Nephron progenitor cell (in vitro differentiated cells): ENCODE measurements at regions not wholly inside any gene's neighbourhood (a gene's known extent, or its start where the extent isn't known, plus 50 kb on each side); places are given as distances from the start of the nearest gene placed in this dataset.
A peak's percentile ranks its signal among the peaks of the same experiment; 100 is the strongest.

Experiments
- DNase-seq: peaks from one replicate; pipeline ENCODE4 v3.0.0; 2021
- H3K27ac Mint-ChIP-seq: 2 replicates; pipeline ENCODE4 v1.8.0; 2021; ENCODE audit warnings: mild to moderate bottlenecking, moderate library complexity, mixed read lengths
- H3K27me3 Mint-ChIP-seq: 2 replicates; pipeline ENCODE4 v1.8.0; 2021; ENCODE audit warnings: mild to moderate bottlenecking, low read depth, mixed read lengths; ENCODE audit not compliant: poor library complexity
- H3K36me3 Mint-ChIP-seq: 2 replicates; pipeline ENCODE4 v1.8.0; 2021; ENCODE audit warnings: low read depth, mixed read lengths
- H3K4me1 Mint-ChIP-seq: 2 replicates; pipeline ENCODE4 v1.8.0; 2021; ENCODE audit warnings: mixed read lengths
- H3K4me3 Mint-ChIP-seq: 2 replicates; pipeline ENCODE4 v1.8.0; 2021; ENCODE audit warnings: mild to moderate bottlenecking, moderate library complexity, mixed read lengths
- H3K9me3 Mint-ChIP-seq: 2 replicates; pipeline ENCODE4 v1.8.0; 2021; ENCODE audit warnings: mild to moderate bottlenecking, moderate library complexity, mixed read lengths
- CTCF ChIP-seq: fragments of 200-600 bp; sonication (generic); IDR thresholded peaks from 2 replicates; pipeline ENCODE4 v1.5.0; 2021; ENCODE audit warnings: antibody characterized with exemption

GRCh38 chr6:167652701-167653095, 174.0 kb upstream of the AFDN start:
- Mint-ChIP-seq H3K4me3 (no peak overlapping the region), H3K27ac (no peak overlapping the region), H3K36me3 (no peaks in the 10 kb centered on the region), H3K27me3 (peaks cover 5% of the 10 kb centered on the region), H3K4me1 (peaks cover 15% of the 10 kb centered on the region), H3K9me3 (no peaks in the 10 kb centered on the region)
- no peak for TF ChIP-seq CTCF
- DNase-seq = no peak

- no peaks in the 10 kb centered on the region for H3K36me3 Mint-ChIP-seq
- H3K9me3 Mint-ChIP-seq = peaks cover 4% of the 10 kb centered on the region
- no peak for DNase-seq
- no peak for TF ChIP-seq CTCF
- H3K27ac Mint-ChIP-seq = peak overlapping the region; percentile 72
- peaks cover 5% of the 10 kb centered on the region for H3K27me3 Mint-ChIP-seq
- no peak overlapping the region for H3K4me3 Mint-ChIP-seq
- H3K4me1 Mint-ChIP-seq = peaks cover 11% of the 10 kb centered on the region
These were observed 173.2 kb upstream of the AFDN start for GRCh38 chr6:167653561-167653960.

DNA sequence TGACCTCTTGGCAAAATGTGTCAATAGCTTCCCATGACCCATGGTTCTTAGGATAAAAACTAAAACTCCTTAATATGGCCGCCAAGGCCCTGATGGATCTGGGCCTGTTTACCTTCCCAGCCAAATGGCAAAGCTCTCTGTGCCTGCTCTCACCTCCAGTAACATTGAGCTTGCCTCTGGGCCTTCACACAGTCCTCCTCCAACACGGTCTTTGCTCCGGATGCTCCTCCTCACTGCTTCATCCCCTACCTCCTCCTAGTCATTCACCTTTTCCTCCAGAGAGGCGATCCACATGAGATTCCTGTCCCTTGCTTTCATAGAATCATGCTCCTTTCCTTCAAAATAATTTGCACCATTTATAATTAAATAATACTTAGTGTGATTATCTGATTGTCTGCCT, 172.3 kb upstream of the AFDN start:
- DNase-seq = no peak
- TF ChIP-seq CTCF = no peak
- Mint-ChIP-seq H3K36me3 (no peaks in the 10 kb centered on the region), H3K9me3 (peaks cover 4% of the 10 kb centered on the region), H3K4me3 (no peak overlapping the region), H3K27me3 (peaks cover 5% of the 10 kb centered on the region), H3K27ac (no peak overlapping the region), H3K4me1 (peaks cover 11% of the 10 kb centered on the region)

- Mint-ChIP-seq H3K27ac (no peak overlapping the region), H3K9me3 (peaks cover 4% of the 10 kb centered on the region), H3K27me3 (peaks cover 5% of the 10 kb centered on the region), H3K36me3 (no peaks in the 10 kb centered on the region), H3K4me3 (no peak overlapping the region), H3K4me1 (peaks cover 12% of the 10 kb centered on the region)
- no peak for TF ChIP-seq CTCF
- no peak for DNase-seq
These were observed 171.4 kb upstream of the AFDN start for GRCh38 chr6:167655174-167655821.

DNA sequence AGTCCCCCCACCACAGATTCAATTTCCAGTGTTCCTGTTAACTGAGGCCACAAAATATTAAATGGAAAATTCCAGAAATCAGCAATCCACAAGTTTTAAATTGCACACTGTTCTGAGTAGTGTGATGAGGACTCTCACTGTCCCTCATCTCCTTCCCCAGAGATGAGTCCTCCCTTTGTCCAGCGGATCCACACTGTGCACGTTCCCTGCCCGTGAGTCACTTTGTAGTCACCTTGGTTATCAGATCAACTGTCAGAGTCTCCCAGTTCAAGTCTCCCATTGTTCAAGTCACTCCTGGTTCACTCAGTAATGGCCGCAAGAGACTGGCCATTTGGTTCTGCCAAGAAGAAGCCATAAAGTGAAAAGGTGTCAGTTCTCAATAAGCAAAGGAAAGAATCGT, 168.6 kb upstream of the AFDN start:
- no peak for DNase-seq
- peak overlapping the region; percentile 31 for H3K27ac Mint-ChIP-seq
- no peak for TF ChIP-seq CTCF
- H3K4me1 Mint-ChIP-seq = peaks cover 35% of the 10 kb centered on the region
- H3K27me3 Mint-ChIP-seq = peaks cover 5% of the 10 kb centered on the region
- H3K9me3 Mint-ChIP-seq = peaks cover 4% of the 10 kb centered on the region
- H3K36me3 Mint-ChIP-seq = no peaks in the 10 kb centered on the region
- no peak overlapping the region for H3K4me3 Mint-ChIP-seq

DNA sequence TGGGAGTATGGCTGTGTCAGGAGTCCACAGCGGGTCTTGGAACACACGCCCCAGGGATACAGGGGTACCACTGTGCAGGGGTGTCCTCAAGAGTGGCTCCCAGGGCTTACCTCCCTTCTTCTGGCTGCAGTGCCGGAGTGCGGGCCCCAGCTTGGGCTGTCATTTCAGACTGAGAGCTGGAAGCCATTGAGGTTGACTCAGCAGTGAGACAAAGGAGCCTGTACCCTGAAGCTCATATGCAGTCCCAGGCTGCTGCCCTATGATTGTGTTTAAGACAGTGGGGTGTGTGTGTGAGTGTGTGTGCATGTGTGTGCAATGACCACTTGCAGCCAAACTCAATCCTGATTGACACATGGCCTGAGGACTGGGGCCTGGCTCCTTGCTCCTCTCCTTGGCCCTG, 167.7 kb upstream of the AFDN start:
- Mint-ChIP-seq H3K27ac (no peak overlapping the region), H3K4me3 (no peak overlapping the region)
- no peak for TF ChIP-seq CTCF

More for the DNA sequence above, 167.7 kb upstream of the AFDN start:
- peaks cover 4% of the 10 kb centered on the region for H3K9me3 Mint-ChIP-seq
- H3K27me3 Mint-ChIP-seq = no peaks in the 10 kb centered on the region
- peaks cover 35% of the 10 kb centered on the region for H3K4me1 Mint-ChIP-seq
- no peak for DNase-seq
- no peaks in the 10 kb centered on the region for H3K36me3 Mint-ChIP-seq
